HFF-Myc (cell line): ENCODE measurements at regions not wholly inside any gene's neighbourhood (a gene's known extent, or its start where the extent isn't known, plus 50 kb on each side); places are given as distances from the start of the nearest gene placed in this dataset.

Source experiments
- DNase-seq: peaks from one replicate; pipeline ENCODE4 v3.0.0-alpha.2; 2011; ENCODE audit warnings: low read depth; ENCODE audit errors: extremely low read depth
- H3K4me3 ChIP-seq: replicated peaks from 2 replicates; pipeline ENCODE4 v1.5.1; 2011; ENCODE audit warnings: low read depth, mild to moderate bottlenecking, control low read depth, low read length
- CTCF ChIP-seq: IDR thresholded peaks from 2 replicates; pipeline ENCODE4 v1.5.1; 2012; ENCODE audit warnings: mild to moderate bottlenecking, low read depth, low read length, control low read depth; ENCODE audit errors: missing control alignments

GRCh38 chr14:98244966-98245569 is 1026.9 kb downstream of the BCL11B start:
- no peak overlapping the region for H3K4me3 ChIP-seq
- TF ChIP-seq CTCF, result no peak
- DNase-seq, result no peak

GRCh38 chr14:98249057-98249456 is 1022.9 kb downstream of the BCL11B start:
- no peak overlapping the region for H3K4me3 ChIP-seq
- DNase-seq, result no peak
- no peak for TF ChIP-seq CTCF

- DNase-seq, result no peak
- no peak for TF ChIP-seq CTCF
- no peak overlapping the region for H3K4me3 ChIP-seq
Observed at GRCh38 chr14:98249476-98249875, 1022.5 kb downstream of the BCL11B start.

DNA sequence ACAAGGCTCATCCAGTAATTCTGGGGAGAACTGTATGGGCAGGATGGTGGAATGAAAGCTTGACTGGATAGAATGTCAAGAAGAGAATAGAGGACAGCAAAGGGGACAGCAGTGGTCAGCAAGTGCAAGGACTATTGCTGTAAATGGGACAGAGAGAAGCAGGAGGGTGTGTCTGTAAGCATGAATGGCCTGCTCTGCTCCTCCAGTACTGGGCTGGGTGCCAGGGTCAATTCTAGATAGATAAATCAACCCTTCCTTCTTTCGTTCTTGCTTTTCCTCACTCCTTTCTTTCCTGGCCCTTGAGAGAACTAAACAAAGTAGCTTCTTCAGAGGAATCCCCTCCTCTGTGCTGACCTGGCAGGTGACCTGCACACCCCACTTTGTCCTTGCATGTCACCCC is 1019.2 kb downstream of the BCL11B start:
- H3K4me3 ChIP-seq, result no peak overlapping the region

GRCh38 chr14:98259881-98260280 is 1012.1 kb downstream of the BCL11B start:
- no peak overlapping the region for H3K4me3 ChIP-seq

More for the DNA sequence above, 1019.2 kb downstream of the BCL11B start:
- no peak for DNase-seq
- TF ChIP-seq CTCF, result no peak

DNA sequence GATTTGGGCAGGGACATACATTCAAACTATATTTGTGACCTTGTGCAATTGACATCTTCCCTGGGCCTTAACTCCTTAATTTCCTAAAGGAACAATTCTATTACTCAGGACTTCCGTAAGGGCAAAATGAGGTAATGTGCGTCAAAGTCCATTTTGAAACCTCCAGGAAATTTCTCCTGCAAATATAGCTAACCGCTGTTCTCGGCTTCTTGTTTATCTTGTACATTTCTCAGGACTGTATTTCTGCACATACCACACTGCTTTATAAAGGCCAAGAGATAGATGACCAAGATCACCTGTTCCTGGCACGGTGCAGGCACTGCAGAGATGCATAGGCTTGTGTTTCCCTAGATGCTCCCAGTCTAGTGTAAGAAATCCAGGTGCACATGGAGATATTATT is 1009.4 kb downstream of the BCL11B start:
- no peak for DNase-seq
- no peak for TF ChIP-seq CTCF
- no peak overlapping the region for H3K4me3 ChIP-seq

More at GRCh38 chr14:98259881-98260280, 1012.1 kb downstream of the BCL11B start:
- no peak for DNase-seq
- no peak for TF ChIP-seq CTCF

DNA sequence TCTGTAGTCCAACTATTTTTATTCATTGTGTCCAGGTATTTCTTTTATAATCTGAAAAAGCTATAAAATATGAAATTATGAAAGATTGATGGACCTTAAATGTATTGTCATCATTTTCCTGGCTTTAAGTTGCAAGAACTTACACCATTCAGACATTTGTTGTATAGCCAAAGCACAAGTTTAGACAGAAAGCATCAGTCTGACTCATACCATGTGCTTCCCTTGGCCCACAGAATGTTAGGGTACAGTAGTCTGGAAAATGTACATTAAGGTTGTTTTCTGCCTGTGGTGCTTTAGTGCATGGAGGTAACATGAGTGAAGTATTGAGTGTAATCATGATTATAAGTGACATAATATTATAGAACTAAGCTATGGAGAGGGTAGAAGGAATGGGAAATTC is 1002.5 kb downstream of the BCL11B start:
- H3K4me3 ChIP-seq, result no peak overlapping the region
- DNase-seq, result no peak
- TF ChIP-seq CTCF, result no peak
